ENCODE measurements at regions not wholly inside any gene's neighbourhood (a gene's known extent, or its start where the extent isn't known, plus 50 kb on each side); places are given as distances from the start of the nearest gene placed in this dataset.

DNA sequence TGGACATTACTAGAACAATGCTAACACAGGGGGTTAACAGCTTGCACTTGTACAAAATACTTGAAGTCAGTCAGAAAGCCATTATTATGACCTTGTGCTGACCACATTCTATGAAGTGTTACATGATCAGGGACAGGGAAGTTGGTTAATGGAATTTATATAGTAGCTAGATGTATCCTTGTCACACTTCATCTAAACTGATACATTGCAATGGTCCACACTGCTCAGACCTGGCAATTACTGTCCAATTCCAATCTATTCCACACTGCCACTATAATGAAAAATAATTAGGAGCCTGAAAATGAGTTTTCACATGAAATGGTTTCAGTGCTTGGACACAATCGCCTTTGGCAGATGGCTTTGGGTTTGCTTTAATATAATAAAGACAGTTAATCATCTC is 850.8 kb downstream of the EPHA7 start:
- Histone ChIP-seq H3K27ac (ENCODE audit: insufficient read length, low read depth, low read length) (no peak overlapping the region), H4K8ac (replicated peaks; ENCODE audit: insufficient read length, low read depth, low read length) (no peak overlapping the region), H3K9ac (ENCODE audit: extremely low read depth, insufficient read length, low read length) (no peak overlapping the region), H3K79me2 (ENCODE audit: insufficient read depth, low read length) (no peaks in the 10 kb centered on the region), H3K56ac (ENCODE audit: insufficient read length, low read depth, low read length) (no peak overlapping the region), H3K9me3 (ENCODE audit: control insufficient read depth, low read depth, low read length) (no peaks in the 10 kb centered on the region), H2BK120ac (ENCODE audit: low read depth, low read length, poor library complexity, severe bottlenecking) (no peak overlapping the region), H3K23ac (ENCODE audit: insufficient read length, low read depth, low read length) (no peak overlapping the region), H2BK12ac (ENCODE audit: insufficient read length, low read depth, low read length) (no peak overlapping the region), H2AFZ (ENCODE audit: low read length) (no peak overlapping the region), H2BK20ac (ENCODE audit: low read depth, low read length, poor library complexity, severe bottlenecking) (no peak overlapping the region), H4K20me1 (ENCODE audit: control insufficient read depth, insufficient read depth, insufficient read length) (no peaks in the 10 kb centered on the region), H3K4me1 (ENCODE audit: insufficient read depth, low read length) (no peaks in the 10 kb centered on the region), H2BK5ac (ENCODE audit: insufficient read length, low read length) (no peak overlapping the region), H3K4me2 (ENCODE audit: insufficient read depth, insufficient read length, low read length) (no peak overlapping the region), H3K4ac (ENCODE audit: low read depth, low read length) (no peak overlapping the region), H3K23me2 (ENCODE audit: insufficient read length, low read depth, low read length, poor library complexity, severe bottlenecking) (no peaks in the 10 kb centered on the region), H2BK15ac (ENCODE audit: low read depth, low read length) (no peak overlapping the region), H3K27me3 (ENCODE audit: insufficient read depth, low read length) (no peaks in the 10 kb centered on the region), H3K18ac (ENCODE audit: insufficient read length, low read depth, low read length) (no peak overlapping the region), H4K5ac (ENCODE audit: insufficient read length, low read depth, low read length) (no peak overlapping the region), H4K91ac (ENCODE audit: insufficient read length, low read depth, low read length) (no peak overlapping the region), H3K14ac (ENCODE audit: insufficient read depth, low read length) (no peak overlapping the region), H3K79me1 (ENCODE audit: insufficient read depth, low read depth, low read length, poor library complexity, severe bottlenecking) (no peaks in the 10 kb centered on the region), H3T11ph (ENCODE audit: low read length) (no peak overlapping the region), H2AK5ac (ENCODE audit: insufficient read length, low read length) (no peak overlapping the region)
- Mint-ChIP-seq H3K4me3 (no peak overlapping the region), H3K9me3 (no peaks in the 10 kb centered on the region), H3K36me3 (ENCODE audit: insufficient read depth in 1 of 3, low read depth in 3 of 3) (no peaks in the 10 kb centered on the region; a peak in 1 of 7 replicates), H3K27me3 (ENCODE audit: low read depth) (no peaks in the 10 kb centered on the region), H3K27ac (no peak overlapping the region), H3K4me1 (no peaks in the 10 kb centered on the region)
- no peak for DNase-seq
- no CpG with 5 or more reads among the region's 1 CpG for WGBS (ENCODE audit: extremely low coverage, insufficient read length, low lambda C conversion rate)
- TF ChIP-seq, protein P1, sequence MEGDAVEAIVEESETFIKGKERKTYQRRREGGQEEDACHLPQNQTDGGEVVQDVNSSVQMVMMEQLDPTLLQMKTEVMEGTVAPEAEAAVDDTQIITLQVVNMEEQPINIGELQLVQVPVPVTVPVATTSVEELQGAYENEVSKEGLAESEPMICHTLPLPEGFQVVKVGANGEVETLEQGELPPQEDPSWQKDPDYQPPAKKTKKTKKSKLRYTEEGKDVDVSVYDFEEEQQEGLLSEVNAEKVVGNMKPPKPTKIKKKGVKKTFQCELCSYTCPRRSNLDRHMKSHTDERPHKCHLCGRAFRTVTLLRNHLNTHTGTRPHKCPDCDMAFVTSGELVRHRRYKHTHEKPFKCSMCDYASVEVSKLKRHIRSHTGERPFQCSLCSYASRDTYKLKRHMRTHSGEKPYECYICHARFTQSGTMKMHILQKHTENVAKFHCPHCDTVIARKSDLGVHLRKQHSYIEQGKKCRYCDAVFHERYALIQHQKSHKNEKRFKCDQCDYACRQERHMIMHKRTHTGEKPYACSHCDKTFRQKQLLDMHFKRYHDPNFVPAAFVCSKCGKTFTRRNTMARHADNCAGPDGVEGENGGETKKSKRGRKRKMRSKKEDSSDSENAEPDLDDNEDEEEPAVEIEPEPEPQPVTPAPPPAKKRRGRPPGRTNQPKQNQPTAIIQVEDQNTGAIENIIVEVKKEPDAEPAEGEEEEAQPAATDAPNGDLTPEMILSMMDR (conservative IDR thresholded peaks at IDR 0.05), result no peak

Data from H9 (cell line).